H1 (cell line): ENCODE measurements at regions not wholly inside any gene's neighbourhood (a gene's known extent, or its start where the extent isn't known, plus 50 kb on each side); places are given as distances from the start of the nearest gene placed in this dataset.

Source experiments
- HDAC6 ChIP-seq: IDR thresholded peaks from one replicate; pipeline ENCODE4 v1.7.1; 2012; ENCODE audit warnings: low read depth, mild to moderate bottlenecking, inconsistent platforms, low read length, moderate library complexity
- KDM1A ChIP-seq: fragments of 200-600, 300-600 bp; sonication (generic); IDR thresholded peaks from 2 replicates; pipeline ENCODE4 v1.7.1; 2016; ENCODE audit warnings: mild to moderate bottlenecking, low read length, borderline replicate concordance
- NRF1 ChIP-seq: IDR thresholded peaks from 2 replicates; pipeline ENCODE4 v1.6.1; 2011; ENCODE audit warnings: mild to moderate bottlenecking, low read depth, low read length, improper control_type of control experiment

DNA sequence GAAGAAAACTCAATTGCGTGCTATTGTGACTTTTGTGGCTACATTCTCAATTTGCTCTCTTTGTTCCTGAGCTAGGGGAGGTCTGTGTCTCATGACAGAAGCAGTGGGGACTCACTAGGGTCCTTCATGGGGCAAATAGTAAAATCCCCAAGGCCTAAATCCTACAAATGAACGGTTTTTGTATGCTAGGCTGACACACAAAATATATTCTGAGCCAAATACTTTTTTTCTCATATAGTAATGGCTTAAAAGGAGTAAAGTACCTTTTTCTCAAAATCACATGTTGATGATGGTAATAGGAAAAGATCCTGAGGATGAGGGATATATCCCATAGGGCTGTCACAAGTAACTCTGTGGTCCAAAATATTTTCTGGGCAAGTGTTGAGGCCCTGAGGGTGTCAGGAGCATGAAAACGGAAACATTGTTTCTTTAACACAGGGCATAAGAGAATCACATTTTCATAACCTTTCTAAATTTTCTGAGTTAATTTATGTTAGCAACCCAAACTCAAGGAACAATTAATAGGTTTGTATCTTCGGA is 77.5 kb upstream of the CNTNAP4 start (continued):
- TF ChIP-seq KDM1A (no peak), NRF1 (no peak), HDAC6 (no peak)
